Endothelial cell of umbilical vein (primary cell): ENCODE measurements at regions not wholly inside any gene's neighbourhood (a gene's known extent, or its start where the extent isn't known, plus 50 kb on each side); places are given as distances from the start of the nearest gene placed in this dataset.

ENCODE experiments used
- CTCF ChIP-seq, 2 donors: IDR thresholded peaks; 1 replicate in 1 of 2; 2 replicates in 1 of 2; pipeline ENCODE4 v1.5.1; 2011; ENCODE audit warnings: low read length in 2 of 2, mild to moderate bottlenecking in 2 of 2, moderate library complexity in 2 of 2, control low read depth in 1 of 2, inconsistent platforms in 1 of 2, low read depth in 1 of 2; ENCODE audit not compliant: insufficient read depth in 1 of 2; ENCODE audit errors: extremely low read depth in 1 of 2
- JUN ChIP-seq: IDR thresholded peaks from 2 replicates; pipeline ENCODE4 v1.6.1; 2011; ENCODE audit warnings: borderline replicate concordance, low read depth; ENCODE audit not compliant: insufficient read length, insufficient read depth
- MAX ChIP-seq: IDR thresholded peaks from 2 replicates; pipeline ENCODE4 v1.6.1; 2011; ENCODE audit not compliant: insufficient read depth, insufficient read length
- MYC ChIP-seq: IDR thresholded peaks from one replicate; pipeline ENCODE4 v1.6.1; 2011; ENCODE audit warnings: mild to moderate bottlenecking, low read depth, low read length
- POLR2A ChIP-seq: IDR thresholded peaks from 2 replicates; pipeline ENCODE4 v1.6.1; 2012; ENCODE audit warnings: low read depth, mild to moderate bottlenecking, control low read depth, low read length
- POLR2AphosphoS5 ChIP-seq: IDR thresholded peaks from 2 replicates; pipeline ENCODE4 v1.6.1; 2012; ENCODE audit warnings: low read depth, mild to moderate bottlenecking, control low read depth, low read length, moderate library complexity; ENCODE audit not compliant: insufficient read depth

- TF ChIP-seq CTCF (IDR thresholded peaks at IDR 0.05; ENCODE audit: extremely low read depth in 1 of 2, insufficient read depth in 1 of 2, low read depth in 1 of 2, low read length in 2 of 2) (no peak), MYC (no peak), POLR2A (no peak), POLR2AphosphoS5 (no peak), MAX (no peak), JUN (no peak)
Measured at GRCh38 chr9:63816751-63817621, 1468.0 kb downstream of the FOXD4L5 start.
